ENCODE measurements at regions not wholly inside any gene's neighbourhood (a gene's known extent, or its start where the extent isn't known, plus 50 kb on each side); places are given as distances from the start of the nearest gene placed in this dataset.
"Not testable (repeated sequence)": the region's sequence is repeated elsewhere in the genome, so short reads cannot be mapped to it uniquely, and the experiment has no call there.

DNA sequence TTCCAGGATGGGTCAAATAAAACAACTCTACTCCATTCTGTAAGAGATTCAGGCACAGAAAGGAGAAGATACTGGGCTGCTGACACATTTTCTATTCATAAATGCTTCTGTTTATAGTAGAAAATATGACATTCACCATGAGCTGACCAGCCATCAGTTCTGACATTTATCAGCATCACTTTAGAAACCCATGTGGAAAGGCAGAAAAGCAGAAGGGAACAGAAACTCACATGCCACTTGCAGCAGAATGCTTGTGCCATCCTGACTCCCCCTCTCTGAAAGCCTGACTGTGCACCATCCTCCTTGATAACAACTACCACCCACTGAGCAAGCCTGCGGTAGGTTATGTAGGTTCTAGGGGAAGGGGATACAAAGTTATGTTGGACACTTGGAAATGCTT lies 527.7 kb downstream of the TTLL7 start:
- not testable (repeated sequence) for DNase-seq (ENCODE audit: low read depth)

GRCh38 chr1:83468336-83468735 lies 530.6 kb downstream of the TTLL7 start:
- DNase-seq (ENCODE audit: low read depth), result not testable (repeated sequence)

DNA sequence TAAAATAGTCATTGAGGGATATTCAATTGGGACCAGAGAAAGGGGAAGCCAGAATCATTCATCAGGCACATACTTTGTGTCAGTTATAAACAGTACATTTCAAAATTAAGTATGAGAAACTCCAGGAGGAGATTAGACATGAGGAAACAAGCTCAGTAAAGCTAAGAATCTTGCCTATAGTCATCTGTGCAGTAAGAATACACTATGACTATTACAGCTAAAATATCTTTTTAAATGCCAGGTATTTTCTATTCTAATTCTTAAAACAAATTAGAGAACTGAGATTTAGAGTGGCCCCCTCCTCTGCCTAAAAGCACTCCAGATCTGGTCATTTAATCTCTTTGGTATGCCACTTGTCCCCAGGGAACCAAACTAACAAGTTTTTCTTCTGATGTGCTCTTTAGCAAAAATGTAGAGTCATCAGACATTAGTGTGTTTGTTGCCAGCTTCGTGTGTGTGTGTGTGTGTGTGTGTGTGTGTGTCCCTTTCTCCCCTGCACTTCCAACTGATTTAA lies 541.1 kb downstream of the TTLL7 start:
- DNase-seq (ENCODE audit: low read depth), result not testable (repeated sequence)

GRCh38 chr1:83457281-83457680 lies 541.7 kb downstream of the TTLL7 start:
- DNase-seq (ENCODE audit: low read depth), result not testable (repeated sequence)

- DNase-seq (ENCODE audit: low read depth), result not testable (repeated sequence)
These were observed 543.2 kb downstream of the TTLL7 start for GRCh38 chr1:83455753-83456152.

DNA sequence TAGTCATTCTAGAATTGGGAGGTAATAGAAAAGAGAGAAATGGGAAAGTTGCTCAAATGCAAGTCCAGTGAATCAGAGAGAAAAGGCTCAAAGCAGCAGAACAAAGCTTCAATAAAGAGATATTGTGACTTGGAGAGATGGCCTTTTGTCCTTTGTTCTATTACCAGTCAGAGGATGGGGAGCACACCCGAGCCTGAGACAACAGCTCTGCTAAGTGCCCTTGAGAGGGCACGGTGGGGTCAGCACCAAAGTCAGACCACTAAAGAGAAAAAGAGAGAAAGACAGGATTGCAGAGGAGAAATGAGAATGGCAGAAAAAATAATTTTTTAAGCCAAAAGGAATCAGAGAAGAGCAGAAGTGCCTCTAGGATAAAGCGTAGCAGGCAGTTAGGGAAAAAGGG lies 553.1 kb downstream of the TTLL7 start:
- not testable (repeated sequence) for DNase-seq (ENCODE audit: low read depth)

GRCh38 chr1:83442412-83442811 lies 556.5 kb downstream of the TTLL7 start:
- not testable (repeated sequence) for DNase-seq (ENCODE audit: low read depth)

GRCh38 chr1:83440586-83440985 lies 558.3 kb downstream of the TTLL7 start:
- DNase-seq (ENCODE audit: low read depth), result peak; percentile 9

DNA sequence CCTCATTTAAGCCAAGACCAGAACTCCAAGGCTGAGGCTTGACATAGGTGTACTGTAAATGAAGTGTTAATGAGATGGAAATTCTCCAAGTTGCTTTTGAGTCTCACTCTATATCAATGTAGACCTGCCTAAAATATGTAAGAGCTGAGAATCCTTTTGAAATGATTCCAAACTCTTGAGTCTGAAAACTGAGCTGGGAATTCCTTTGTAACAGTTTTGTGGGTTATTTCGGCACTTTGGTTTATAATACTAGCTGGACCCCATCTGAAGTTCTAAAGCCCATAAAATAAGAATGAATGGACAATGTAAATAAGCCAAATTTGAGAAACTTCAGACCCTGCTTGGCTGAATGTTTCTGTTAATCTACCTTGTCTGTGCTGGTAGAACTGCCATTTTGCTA lies 558.9 kb downstream of the TTLL7 start:
- DNase-seq (ENCODE audit: low read depth), result not testable (repeated sequence)

DNA sequence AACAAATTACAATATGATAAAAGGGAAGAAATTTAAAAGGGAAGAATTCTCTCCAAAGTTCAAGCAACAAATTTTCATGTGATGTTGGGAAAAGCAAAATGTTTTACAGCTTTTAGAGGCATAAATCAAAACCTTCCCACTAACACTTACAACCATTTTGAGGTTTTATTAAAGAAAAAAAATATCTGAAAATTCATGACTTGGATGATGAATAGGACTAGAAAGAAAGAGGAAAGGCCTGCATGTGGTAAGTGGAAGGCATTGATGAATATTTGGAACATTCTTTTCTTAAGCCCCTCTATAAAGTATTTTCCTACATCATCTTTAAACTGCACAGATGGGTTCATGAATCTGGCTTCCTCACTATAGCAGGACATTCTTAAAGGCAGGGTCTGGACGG lies 560.6 kb downstream of the TTLL7 start:
- not testable (repeated sequence) for DNase-seq (ENCODE audit: low read depth)

DNA sequence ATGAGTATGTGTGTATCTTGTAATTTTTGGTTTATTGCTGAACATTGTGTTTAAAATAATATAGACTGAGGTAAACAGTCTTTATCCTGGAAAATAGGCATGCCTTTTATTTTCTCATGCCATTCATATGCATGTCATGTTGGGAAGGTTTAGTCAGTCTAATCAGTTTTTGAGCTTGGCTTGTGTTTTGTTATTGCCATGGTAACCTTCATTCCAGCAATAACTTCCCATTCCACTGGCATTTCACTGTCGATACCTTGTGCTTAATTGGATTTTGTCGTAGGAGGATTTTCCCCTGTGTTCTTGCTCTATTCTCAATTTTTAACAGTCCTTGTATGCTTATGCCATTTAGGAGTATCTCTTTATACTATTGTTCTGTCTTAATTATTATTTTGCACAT lies 563.6 kb downstream of the TTLL7 start:
- not testable (repeated sequence) for DNase-seq (ENCODE audit: low read depth)

- DNase-seq (ENCODE audit: low read depth), result not testable (repeated sequence)
These were observed 571.4 kb downstream of the TTLL7 start for GRCh38 chr1:83427566-83427965.

GRCh38 chr1:83423382-83423781 lies 575.5 kb downstream of the TTLL7 start:
- not testable (repeated sequence) for DNase-seq (ENCODE audit: low read depth)

DNA sequence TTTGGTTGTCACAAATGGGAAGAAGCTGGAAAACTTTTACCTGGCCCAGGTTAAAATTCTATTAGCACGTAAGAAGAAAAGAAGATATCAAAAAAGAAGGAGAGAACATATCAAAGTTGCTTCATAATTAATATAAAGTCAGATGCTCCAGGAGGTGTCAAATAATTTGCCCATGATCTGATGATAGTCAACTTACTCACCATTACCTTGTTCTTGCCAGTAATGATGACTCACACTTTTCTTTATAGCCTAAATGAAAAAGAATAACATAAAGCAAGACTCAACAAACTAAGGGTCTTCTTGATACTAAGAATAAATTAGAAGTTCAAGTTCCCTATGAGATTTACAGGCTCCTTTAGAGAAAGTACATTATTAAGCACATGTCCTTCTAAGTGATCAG lies 580.4 kb downstream of the TTLL7 start:
- no peak for DNase-seq (ENCODE audit: low read depth)

DNA sequence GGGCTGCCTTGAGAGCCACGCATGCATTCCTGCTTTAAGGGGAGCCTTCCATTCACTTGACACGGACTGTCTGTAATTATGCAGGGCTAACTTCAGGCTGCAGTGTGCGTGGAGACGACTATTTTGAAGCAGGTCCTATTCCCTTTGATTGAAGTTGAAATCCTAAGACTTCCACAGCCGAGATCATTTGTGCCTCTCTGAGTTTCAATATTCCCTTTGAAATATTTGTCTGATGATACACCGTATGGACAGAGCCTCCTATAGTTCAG lies 585.2 kb downstream of the TTLL7 start:
- not testable (repeated sequence) for DNase-seq (ENCODE audit: low read depth)

GRCh38 chr1:83410746-83411413 lies 588.1 kb downstream of the TTLL7 start:
- not testable (repeated sequence) for DNase-seq (ENCODE audit: low read depth)

DNA sequence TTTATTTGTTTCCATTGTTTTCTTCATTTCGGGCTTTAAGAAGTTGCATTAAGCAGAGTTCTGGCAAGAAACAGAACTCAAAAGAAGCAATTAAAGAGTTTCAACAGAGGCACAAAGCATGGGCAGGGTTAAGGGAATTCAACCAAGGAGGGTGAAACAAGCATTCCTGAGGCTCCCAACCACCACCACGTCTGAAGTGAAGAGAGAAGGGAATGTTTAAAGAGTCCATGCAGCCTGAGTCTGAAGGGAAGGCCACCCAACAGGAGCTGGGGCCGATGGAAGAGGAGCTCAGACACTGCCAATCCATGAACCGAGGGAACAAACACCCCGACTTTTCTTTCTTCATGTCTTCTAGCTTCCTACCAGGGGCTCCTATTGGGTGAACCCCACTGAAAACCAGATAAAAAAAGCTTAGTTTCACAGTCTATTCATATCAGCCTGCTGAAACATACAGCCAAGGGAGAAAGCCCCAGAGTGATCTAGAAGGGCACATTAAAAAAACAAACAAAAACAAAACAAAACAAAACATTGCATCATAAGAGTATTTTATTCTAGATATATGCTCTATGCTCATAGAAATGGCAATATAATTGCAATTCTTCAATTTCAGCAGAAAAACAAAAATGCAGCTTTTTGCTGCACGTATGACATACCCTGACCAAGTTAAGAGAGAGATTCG lies 592.1 kb downstream of the TTLL7 start:
- DNase-seq (ENCODE audit: low read depth), result not testable (repeated sequence)

- DNase-seq (ENCODE audit: low read depth), result not testable (repeated sequence)
These were observed 593.1 kb downstream of the TTLL7 start for GRCh38 chr1:83405789-83406188.

GRCh38 chr1:83403500-83403899 lies 595.4 kb downstream of the TTLL7 start:
- not testable (repeated sequence) for DNase-seq (ENCODE audit: low read depth)

DNA sequence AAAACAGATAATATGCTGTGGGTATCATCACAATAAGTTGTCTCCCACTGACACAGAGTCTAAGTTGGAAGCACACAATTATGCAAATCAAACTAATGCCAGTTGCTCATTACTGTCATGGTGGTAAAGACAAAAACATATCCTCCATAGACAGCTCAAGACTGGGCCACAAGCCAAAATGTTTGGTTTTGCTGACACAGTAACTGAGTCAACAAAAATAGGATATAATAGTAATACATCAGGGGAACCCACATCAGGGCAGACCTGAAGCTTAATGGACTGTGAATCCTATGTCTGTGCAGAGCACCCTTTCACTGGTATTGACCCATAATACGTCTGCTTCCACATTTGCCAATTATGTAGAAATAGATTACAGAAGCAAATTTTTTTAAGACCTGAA lies 597.8 kb downstream of the TTLL7 start:
- not testable (repeated sequence) for DNase-seq (ENCODE audit: low read depth)

DNA sequence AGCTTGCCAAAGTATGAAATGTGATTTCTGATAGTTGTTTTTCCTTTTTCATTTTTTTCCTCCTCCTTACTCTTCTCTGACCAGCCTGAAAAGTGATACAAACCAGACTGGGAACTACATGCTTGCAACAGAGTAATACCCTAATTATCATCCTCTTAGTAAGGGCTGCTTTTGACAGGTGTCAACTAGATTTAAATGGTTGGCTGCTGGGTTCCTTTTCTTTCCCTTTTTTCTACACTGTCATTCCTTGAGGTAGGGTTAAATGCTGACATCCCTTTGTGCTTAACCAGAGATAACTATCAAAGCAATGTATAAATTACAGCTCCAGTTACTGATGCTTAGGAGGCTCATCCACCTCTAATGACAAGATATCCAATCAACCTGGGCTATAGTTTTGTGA lies 598.8 kb downstream of the TTLL7 start:
- not testable (repeated sequence) for DNase-seq (ENCODE audit: low read depth)

DNA sequence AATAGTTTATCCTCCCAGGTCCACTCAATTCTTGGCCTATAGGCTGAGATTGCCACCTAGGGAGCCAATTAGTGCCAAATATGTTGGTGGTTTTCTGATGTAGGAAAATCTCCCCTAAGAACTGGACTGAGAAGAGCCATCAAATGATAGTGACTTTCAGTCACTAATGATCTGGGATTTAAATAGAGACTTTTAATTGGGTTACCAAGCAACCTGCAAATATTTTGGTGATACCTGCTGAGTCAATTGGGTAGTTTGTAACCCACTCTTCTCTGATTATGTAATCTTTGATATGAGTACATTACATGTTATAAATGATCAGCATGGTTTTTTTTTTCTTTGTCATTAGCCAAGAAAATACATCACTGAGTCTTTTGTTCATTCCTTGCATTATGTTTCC lies 600.8 kb downstream of the TTLL7 start:
- not testable (repeated sequence) for DNase-seq (ENCODE audit: low read depth)

GRCh38 chr1:83395130-83395529 lies 603.8 kb downstream of the TTLL7 start:
- not testable (repeated sequence) for DNase-seq (ENCODE audit: low read depth)

DNA sequence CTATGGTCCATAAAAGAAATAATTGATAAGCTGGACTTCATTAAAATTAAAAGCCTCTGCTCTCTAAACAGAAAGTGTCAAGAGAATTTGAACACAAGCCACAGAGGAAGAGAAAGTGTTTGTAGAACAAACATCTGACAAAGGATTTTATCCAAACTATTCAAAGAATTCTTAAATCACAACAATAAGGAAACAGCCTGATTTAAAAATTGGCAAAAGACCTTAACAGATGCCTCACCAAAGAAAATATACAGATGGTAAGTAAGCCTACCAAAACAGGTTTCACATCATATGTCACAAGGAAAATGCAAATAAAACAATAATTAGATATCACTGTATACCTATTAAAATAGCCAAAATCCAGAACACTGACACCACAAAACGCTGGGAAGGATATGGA lies 612.0 kb downstream of the TTLL7 start:
- DNase-seq (ENCODE audit: low read depth), result not testable (repeated sequence)
